ENCODE measurements at regions not wholly inside any gene's neighbourhood (a gene's known extent, or its start where the extent isn't known, plus 50 kb on each side); places are given as distances from the start of the nearest gene placed in this dataset.

- Histone ChIP-seq H3K27me3 (ENCODE audit: insufficient read depth, low read length) (no peaks in the 10 kb centered on the region), H3K27ac (ENCODE audit: low read length) (no peak overlapping the region), H3K4me3 (ENCODE audit: low read length) (no peak overlapping the region), H3K36me3 (ENCODE audit: insufficient read depth, low read depth, low read length) (no peaks in the 10 kb centered on the region), H3K9me3 (ENCODE audit: insufficient read depth, low read depth, low read length) (no peaks in the 10 kb centered on the region), H3K9ac (ENCODE audit: low read depth, low read length) (no peak overlapping the region), H3K4me1 (ENCODE audit: insufficient read depth, low read length) (no peaks in the 10 kb centered on the region)
These were observed 1212.9 kb downstream of the BCL11B start for GRCh38 chr14:98059106-98059505.

GRCh38 chr14:98062083-98062482, 1209.9 kb downstream of the BCL11B start:
- Histone ChIP-seq H3K9me3 (ENCODE audit: insufficient read depth, low read depth, low read length) (no peaks in the 10 kb centered on the region), H3K27ac (ENCODE audit: low read length) (no peak overlapping the region), H3K4me3 (ENCODE audit: low read length) (no peak overlapping the region), H3K4me1 (ENCODE audit: insufficient read depth, low read length) (no peaks in the 10 kb centered on the region), H3K27me3 (ENCODE audit: insufficient read depth, low read length) (no peaks in the 10 kb centered on the region), H3K9ac (ENCODE audit: low read depth, low read length) (no peak overlapping the region), H3K36me3 (ENCODE audit: insufficient read depth, low read depth, low read length) (no peaks in the 10 kb centered on the region)

DNA sequence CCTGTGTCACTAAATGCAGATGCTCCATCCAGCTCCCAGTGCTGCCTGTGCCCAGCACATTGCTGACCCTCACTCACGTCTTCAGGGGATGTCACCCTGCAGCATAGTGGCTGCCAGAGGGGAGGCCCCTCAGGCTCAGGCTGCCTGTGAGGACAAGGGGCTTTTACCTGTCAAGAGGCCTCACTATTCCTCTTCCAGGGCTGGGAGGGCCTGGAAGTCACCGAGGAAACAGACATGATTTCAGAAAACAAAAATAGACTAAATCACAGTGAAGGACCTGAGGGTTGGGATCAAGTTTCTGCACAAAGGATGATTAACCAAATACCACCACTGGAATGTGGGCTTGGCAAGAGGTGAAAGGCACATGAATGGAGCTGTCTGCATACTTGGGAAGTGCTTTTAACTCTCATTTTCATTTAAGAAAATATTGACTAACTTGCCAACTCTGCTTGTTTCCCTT, 1202.3 kb downstream of the BCL11B start:
- H3K36me3 ChIP-seq (ENCODE audit: insufficient read depth, low read depth, low read length) = no peaks in the 10 kb centered on the region
- H3K9ac ChIP-seq (ENCODE audit: low read depth, low read length) = 0 out of 2 replicates have a peak overlapping the region, but pooled peaks have one; percentile 5
- no peaks in the 10 kb centered on the region for H3K9me3 ChIP-seq (ENCODE audit: insufficient read depth, low read depth, low read length)
- H3K4me1 ChIP-seq (ENCODE audit: insufficient read depth, low read length) = peaks cover 14% of the 10 kb centered on the region
- H3K27me3 ChIP-seq (ENCODE audit: insufficient read depth, low read length) = no peaks in the 10 kb centered on the region
- peak overlapping the region; percentile 22 for H3K27ac ChIP-seq (ENCODE audit: low read length)
- H3K4me3 ChIP-seq (ENCODE audit: low read length) = no peak overlapping the region

DNA sequence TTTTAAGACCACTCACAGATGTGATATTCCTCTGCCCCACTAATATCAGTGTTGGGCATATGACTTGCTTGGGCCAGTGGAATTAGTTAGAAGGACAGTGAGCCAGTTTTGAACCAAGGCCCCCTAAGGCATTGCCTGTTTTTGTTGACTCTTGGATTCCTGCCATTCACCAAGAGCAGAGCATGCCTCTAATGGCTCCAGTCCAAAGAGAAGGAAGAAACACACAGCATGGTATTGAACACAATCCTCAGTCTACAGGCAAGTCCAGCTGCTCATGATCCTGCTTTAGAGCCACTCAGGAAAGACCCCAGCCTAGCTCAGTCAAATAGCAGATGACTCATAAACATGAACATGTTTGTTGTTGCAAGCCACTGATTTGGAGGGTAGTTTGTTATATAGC, 1201.5 kb downstream of the BCL11B start:
- Histone ChIP-seq H3K27ac (ENCODE audit: low read length) (no peak overlapping the region), H3K9me3 (ENCODE audit: insufficient read depth, low read depth, low read length) (no peaks in the 10 kb centered on the region), H3K36me3 (ENCODE audit: insufficient read depth, low read depth, low read length) (no peaks in the 10 kb centered on the region), H3K4me3 (ENCODE audit: low read length) (no peak overlapping the region), H3K27me3 (ENCODE audit: insufficient read depth, low read length) (no peaks in the 10 kb centered on the region), H3K9ac (ENCODE audit: low read depth, low read length) (no peak overlapping the region), H3K4me1 (ENCODE audit: insufficient read depth, low read length) (peaks cover 14% of the 10 kb centered on the region)

GRCh38 chr14:98074111-98074510, 1197.9 kb downstream of the BCL11B start:
- no peak overlapping the region for H3K9ac ChIP-seq (ENCODE audit: low read depth, low read length)
- no peaks in the 10 kb centered on the region for H3K27me3 ChIP-seq (ENCODE audit: insufficient read depth, low read length)
- no peaks in the 10 kb centered on the region for H3K36me3 ChIP-seq (ENCODE audit: insufficient read depth, low read depth, low read length)
- no peak overlapping the region for H3K4me3 ChIP-seq (ENCODE audit: low read length)
- peaks cover 14% of the 10 kb centered on the region for H3K4me1 ChIP-seq (ENCODE audit: insufficient read depth, low read length)
- no peaks in the 10 kb centered on the region for H3K9me3 ChIP-seq (ENCODE audit: insufficient read depth, low read depth, low read length)
- H3K27ac ChIP-seq (ENCODE audit: low read length) = no peak overlapping the region

- no peak overlapping the region for H3K9ac ChIP-seq (ENCODE audit: low read depth, low read length)
- no peaks in the 10 kb centered on the region for H3K36me3 ChIP-seq (ENCODE audit: insufficient read depth, low read depth, low read length)
- H3K27me3 ChIP-seq (ENCODE audit: insufficient read depth, low read length) = no peaks in the 10 kb centered on the region
- H3K27ac ChIP-seq (ENCODE audit: low read length) = no peak overlapping the region
- no peak overlapping the region for H3K4me3 ChIP-seq (ENCODE audit: low read length)
- no peaks in the 10 kb centered on the region for H3K9me3 ChIP-seq (ENCODE audit: insufficient read depth, low read depth, low read length)
- H3K4me1 ChIP-seq (ENCODE audit: insufficient read depth, low read length) = no peaks in the 10 kb centered on the region; the same call in 1 of the 2 replicates
These were observed 1194.8 kb downstream of the BCL11B start for GRCh38 chr14:98077176-98077575.

- H3K9ac ChIP-seq (ENCODE audit: low read depth, low read length) = no peak overlapping the region
- H3K4me1 ChIP-seq (ENCODE audit: insufficient read depth, low read length) = no peaks in the 10 kb centered on the region; the same call in 1 of the 2 replicates
- H3K4me3 ChIP-seq (ENCODE audit: low read length) = no peak overlapping the region
- no peak overlapping the region for H3K27ac ChIP-seq (ENCODE audit: low read length)
- H3K36me3 ChIP-seq (ENCODE audit: insufficient read depth, low read depth, low read length) = no peaks in the 10 kb centered on the region
- peaks cover 7% of the 10 kb centered on the region; the same call in 1 of the 2 replicates for H3K9me3 ChIP-seq (ENCODE audit: insufficient read depth, low read depth, low read length)
- no peaks in the 10 kb centered on the region for H3K27me3 ChIP-seq (ENCODE audit: insufficient read depth, low read length)
These were observed 1189.2 kb downstream of the BCL11B start for GRCh38 chr14:98082833-98083232.

DNA sequence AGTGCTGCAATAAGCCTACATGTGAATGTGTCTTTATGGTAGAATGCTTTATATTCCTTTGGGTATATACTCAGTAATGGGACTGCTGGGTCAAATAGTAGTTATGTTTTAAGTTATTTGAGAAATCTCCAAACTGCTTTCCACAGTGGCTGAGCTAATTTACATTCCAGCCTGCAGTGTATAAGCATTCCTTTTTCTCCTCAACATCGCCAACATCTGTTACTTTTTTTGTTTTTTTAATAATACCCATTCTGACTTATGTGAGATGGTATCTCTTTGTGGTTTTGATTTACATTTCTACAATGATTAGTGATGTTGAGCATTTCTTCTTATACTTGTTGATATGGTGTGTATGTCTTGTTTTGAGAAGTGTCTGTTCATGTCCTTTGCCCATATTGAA, 1186.2 kb downstream of the BCL11B start:
- Histone ChIP-seq H3K27ac (ENCODE audit: low read length) (no peak overlapping the region), H3K9me3 (ENCODE audit: insufficient read depth, low read depth, low read length) (peaks cover 7% of the 10 kb centered on the region; the same call in 1 of the 2 replicates), H3K4me1 (ENCODE audit: insufficient read depth, low read length) (no peaks in the 10 kb centered on the region; the same call in 1 of the 2 replicates), H3K4me3 (ENCODE audit: low read length) (no peak overlapping the region), H3K36me3 (ENCODE audit: insufficient read depth, low read depth, low read length) (no peaks in the 10 kb centered on the region), H3K9ac (ENCODE audit: low read depth, low read length) (no peak overlapping the region), H3K27me3 (ENCODE audit: insufficient read depth, low read length) (no peaks in the 10 kb centered on the region)

GRCh38 chr14:98093111-98093510, 1178.9 kb downstream of the BCL11B start:
- H3K4me3 ChIP-seq (ENCODE audit: low read length) = no peak overlapping the region
- no peaks in the 10 kb centered on the region for H3K4me1 ChIP-seq (ENCODE audit: insufficient read depth, low read length)
- H3K36me3 ChIP-seq (ENCODE audit: insufficient read depth, low read depth, low read length) = no peaks in the 10 kb centered on the region
- H3K27me3 ChIP-seq (ENCODE audit: insufficient read depth, low read length) = no peaks in the 10 kb centered on the region
- H3K9me3 ChIP-seq (ENCODE audit: insufficient read depth, low read depth, low read length) = no peaks in the 10 kb centered on the region
- no peak overlapping the region for H3K9ac ChIP-seq (ENCODE audit: low read depth, low read length)
- H3K27ac ChIP-seq (ENCODE audit: low read length) = no peak overlapping the region

DNA sequence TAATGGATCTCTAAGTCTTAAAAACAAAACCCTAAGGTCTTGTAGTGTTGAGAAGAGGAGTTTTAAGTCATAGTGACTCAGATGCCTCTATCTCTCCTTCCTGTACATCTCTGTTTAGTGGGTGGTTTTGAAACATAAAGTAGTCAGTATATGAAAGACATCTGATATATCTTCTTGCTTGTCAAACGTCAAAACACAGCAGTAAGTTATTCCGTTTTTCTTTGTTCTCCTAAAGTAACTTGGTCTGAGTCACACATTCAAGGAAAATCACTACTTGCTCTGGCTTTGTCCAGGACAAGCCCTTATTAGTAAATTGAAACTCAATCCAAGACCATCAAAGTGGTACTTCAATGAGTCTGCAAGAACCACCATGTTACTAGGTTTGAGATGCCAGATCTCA, 1172.5 kb downstream of the BCL11B start:
- Histone ChIP-seq H3K36me3 (ENCODE audit: insufficient read depth, low read depth, low read length) (no peaks in the 10 kb centered on the region), H3K27ac (ENCODE audit: low read length) (no peak overlapping the region), H3K4me1 (ENCODE audit: insufficient read depth, low read length) (no peaks in the 10 kb centered on the region), H3K9me3 (ENCODE audit: insufficient read depth, low read depth, low read length) (no peaks in the 10 kb centered on the region), H3K9ac (ENCODE audit: low read depth, low read length) (no peak overlapping the region), H3K27me3 (ENCODE audit: insufficient read depth, low read length) (no peaks in the 10 kb centered on the region), H3K4me3 (ENCODE audit: low read length) (no peak overlapping the region)

DNA sequence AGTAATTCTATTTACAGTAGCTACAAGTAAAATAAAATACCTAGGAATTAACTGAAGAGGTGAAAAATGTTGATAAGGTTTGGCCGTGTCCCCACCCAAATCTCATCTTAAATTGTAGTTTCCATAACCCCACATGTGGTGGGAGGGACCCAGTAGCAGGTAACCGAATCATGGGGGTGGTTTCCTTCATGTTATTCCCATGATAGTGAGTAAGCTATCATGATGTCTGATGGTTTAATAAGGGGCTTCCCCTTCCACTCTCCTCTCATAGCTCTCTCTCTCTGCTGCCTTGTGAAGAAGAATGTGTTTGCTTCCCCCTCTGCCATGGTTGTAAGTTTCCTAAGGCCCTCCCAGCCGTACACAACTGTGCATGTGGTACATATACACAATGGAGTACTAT, 1170.7 kb downstream of the BCL11B start:
- Histone ChIP-seq H3K27ac (ENCODE audit: low read length) (no peak overlapping the region), H3K36me3 (ENCODE audit: insufficient read depth, low read depth, low read length) (no peaks in the 10 kb centered on the region), H3K27me3 (ENCODE audit: insufficient read depth, low read length) (no peaks in the 10 kb centered on the region), H3K4me1 (ENCODE audit: insufficient read depth, low read length) (no peaks in the 10 kb centered on the region), H3K9me3 (ENCODE audit: insufficient read depth, low read depth, low read length) (no peaks in the 10 kb centered on the region), H3K9ac (ENCODE audit: low read depth, low read length) (no peak overlapping the region), H3K4me3 (ENCODE audit: low read length) (no peak overlapping the region)

- Histone ChIP-seq H3K4me3 (ENCODE audit: low read length) (no peak overlapping the region), H3K4me1 (ENCODE audit: insufficient read depth, low read length) (peaks cover 8% of the 10 kb centered on the region), H3K27ac (ENCODE audit: low read length) (no peak overlapping the region), H3K9me3 (ENCODE audit: insufficient read depth, low read depth, low read length) (no peaks in the 10 kb centered on the region), H3K9ac (ENCODE audit: low read depth, low read length) (no peak overlapping the region), H3K36me3 (ENCODE audit: insufficient read depth, low read depth, low read length) (no peaks in the 10 kb centered on the region), H3K27me3 (ENCODE audit: insufficient read depth, low read length) (no peaks in the 10 kb centered on the region)
These were observed 1168.3 kb downstream of the BCL11B start for GRCh38 chr14:98103705-98104104.
